ENCODE measurements at regions not wholly inside any gene's neighbourhood (a gene's known extent, or its start where the extent isn't known, plus 50 kb on each side); places are given as distances from the start of the nearest gene placed in this dataset.

GRCh38 chr1:201676197-201676596 is 137.3 kb downstream of the NAV1 start:
- no peak for DNase-seq (ENCODE audit: low read depth in 1 of 2, low spot score in 2 of 2)

More at GRCh38 chr1:201676197-201676596, 137.3 kb downstream of the NAV1 start:
- no peak overlapping the region for H2BK15ac ChIP-seq (ENCODE audit: low read length)
- H3K18ac ChIP-seq (ENCODE audit: extremely low read depth, low read length), result peak overlapping the region; percentile 17; the same call in 1 of the 2 replicates
- H3K36me3 ChIP-seq (ENCODE audit: control insufficient read depth in 2 of 4, insufficient read depth in 4 of 4, low read length in 3 of 4), result no peaks in the 10 kb centered on the region
- no peaks in the 10 kb centered on the region for H3K9me3 ChIP-seq (ENCODE audit: insufficient read depth in 2 of 2, low read depth in 1 of 2, low read length in 1 of 2)
- H3K23ac ChIP-seq (ENCODE audit: insufficient read length), result no peak overlapping the region
- H3K9ac ChIP-seq (replicated peaks in 1 of 4; ENCODE audit: extremely low read depth in 1 of 4, low read depth in 3 of 4, low read length in 3 of 4), result peak overlapping the region in 1 of 4 experiments; percentile 17; a peak in 2 of 7 replicates
- H3K79me1 ChIP-seq (ENCODE audit: low read depth, low read length), result no peaks in the 10 kb centered on the region
- no peak overlapping the region for H3K14ac ChIP-seq (ENCODE audit: insufficient read length)
- peak overlapping the region; percentile 34 to 37; a peak in 3 of 4 replicates for H3K4me2 ChIP-seq (ENCODE audit: insufficient read depth in 1 of 2, low read depth in 2 of 2, low read length in 2 of 2)
- peaks cover 0 to 9% of the 10 kb centered on the region in 2 experiments; a peak in 1 of 4 replicates for H3K79me2 ChIP-seq (ENCODE audit: control insufficient read depth in 1 of 2, insufficient read depth in 2 of 2, low read length in 2 of 2)
- no peak overlapping the region for H3K4ac ChIP-seq (replicated peaks; ENCODE audit: insufficient read length, low read depth, low read length)
- no peak overlapping the region for H3K56ac ChIP-seq (replicated peaks; ENCODE audit: insufficient read length, low read depth, low read length)
- H2BK120ac ChIP-seq (replicated peaks; ENCODE audit: low read depth, low read length), result no peak overlapping the region
- H4K20me1 ChIP-seq (replicated peaks in 1 of 2; ENCODE audit: control insufficient read depth in 1 of 2, insufficient read depth in 2 of 2, low read length in 2 of 2), result no peaks in the 10 kb centered on the region
- no peaks in the 10 kb centered on the region; the same call in 1 of the 2 replicates for H3K23me2 ChIP-seq (ENCODE audit: low read depth, low read length)
- H2AFZ ChIP-seq (ENCODE audit: low read length), result peak overlapping the region; percentile 75; the same call in 1 of the 2 replicates
- peak overlapping the region; percentile 41; the same call in 1 of the 2 replicates for H2BK5ac ChIP-seq (ENCODE audit: low read depth, low read length)
- H3K4me3 ChIP-seq (ENCODE audit: extremely low read depth in 1 of 4, insufficient read depth in 2 of 4, low read depth in 3 of 4, low read length in 4 of 4), result no peak overlapping the region
- H2AK5ac ChIP-seq (ENCODE audit: low read depth, low read length), result no peak overlapping the region
- peak overlapping the region; percentile 66; the same call in 1 of the 2 replicates for H4K8ac ChIP-seq (ENCODE audit: extremely low read depth, insufficient read depth, low read length)
- CTCF ChIA-PET (ENCODE audit: partially characterized antibody), result interaction anchor here (0.6 to 2.5 kb wide), 14 partner anchors 9 to 240 kb away, joined by 3 to 12 read pairs (median 3); no protein-coding TSS in a partner anchor
- peak; percentile 13 for FAIRE-seq
- H4K91ac ChIP-seq (replicated peaks; ENCODE audit: insufficient read length, low read length), result peak overlapping the region; percentile 86
- H2BK20ac ChIP-seq (ENCODE audit: low read length), result peak overlapping the region; percentile 82
- H3K4me1 ChIP-seq (replicated peaks in 1 of 4; ENCODE audit: control insufficient read depth in 3 of 4, insufficient read depth in 4 of 4, low read length in 3 of 4), result peaks cover 7 to 35% (median 24%) of the 10 kb centered on the region in 4 experiments
- no peak overlapping the region for H4K5ac ChIP-seq (ENCODE audit: insufficient read length, low read depth, low read length)
- H3K27ac ChIP-seq (ENCODE audit: low read depth, low read length), result peak overlapping the region; percentile 64; the same call in 1 of the 2 replicates
- 25% methylated on average over 3 of the region's 4 CpGs; no CpG with 5 or more reads in 1 of the 2 experiments for WGBS, 2 experiments (ENCODE audit: extremely low coverage in 1 of 2, insufficient coverage in 1 of 2, insufficient read length in 1 of 2, insufficient replicate concordance in 2 of 2, low coverage in 1 of 2, low lambda C conversion rate in 2 of 2, missing lambda C conversion rate in 1 of 2)
- H2BK12ac ChIP-seq (ENCODE audit: low read depth, low read length), result no peak overlapping the region
- H3K27me3 ChIP-seq (replicated peaks in 1 of 4; ENCODE audit: control insufficient read depth in 3 of 4, extremely low read depth in 1 of 4, insufficient read depth in 3 of 4, low read length in 3 of 4), result no peaks in the 10 kb centered on the region
- POLR2A ChIA-PET (ENCODE audit: partially characterized antibody), result interaction anchor here (1.0 to 1.7 kb wide), 5 partner anchors 10 to 26 kb away, joined by 3 to 8 read pairs (median 4); no protein-coding TSS in a partner anchor
- TF ChIP-seq GABPA (IDR thresholded peaks at IDR 0.05; ENCODE audit: borderline replicate concordance, insufficient read depth, low read length), result no peak
- no peak for TF ChIP-seq KDM1A (IDR thresholded peaks at IDR 0.05; ENCODE audit: borderline replicate concordance, low read length)
- no peak for TF ChIP-seq NRF1 (IDR thresholded peaks at IDR 0.05; ENCODE audit: low read depth, low read length)
- TF ChIP-seq CBX8 (IDR thresholded peaks at IDR 0.05; ENCODE audit: borderline replicate concordance, low read depth, low read length), result no peak

Measured in H1 (cell line).